CD4-positive, alpha-beta T cell treated with Interferon alpha-2 for 1 hour (primary cell): ENCODE measurements at regions not wholly inside any gene's neighbourhood (a gene's known extent, or its start where the extent isn't known, plus 50 kb on each side); places are given as distances from the start of the nearest gene placed in this dataset.

Experiments
- DNase-seq, 2 donors: peaks; one replicate each; pipeline ENCODE4 v3.0.0-alpha.2; 2020 to 2022

- DNase-seq: no peak
Observed at GRCh38 chr2:167900435-167901114, 346.8 kb downstream of the STK39 start.

- DNase-seq: no peak
Observed at GRCh38 chr2:167898340-167898739, 349.1 kb downstream of the STK39 start.

- DNase-seq: no peak
Observed at GRCh38 chr2:167891841-167892240, 355.6 kb downstream of the STK39 start.

- no peak for DNase-seq
Observed at GRCh38 chr2:167890739-167891138, 356.7 kb downstream of the STK39 start.

GRCh38 chr2:167880415-167880814 is 367.0 kb downstream of the STK39 start:
- no peak for DNase-seq

- no peak for DNase-seq
Observed at GRCh38 chr2:167875529-167875928, 371.9 kb downstream of the STK39 start.

GRCh38 chr2:167874812-167875211 is 372.6 kb downstream of the STK39 start:
- no peak for DNase-seq

GRCh38 chr2:167871286-167871685 is 376.1 kb downstream of the STK39 start:
- DNase-seq: no peak

GRCh38 chr2:167869200-167869599 is 378.2 kb downstream of the STK39 start:
- no peak for DNase-seq

- no peak for DNase-seq
Observed at GRCh38 chr2:167863377-167863776, 384.0 kb downstream of the STK39 start.

- no peak for DNase-seq
Observed at GRCh38 chr2:167862782-167863181, 384.6 kb downstream of the STK39 start.

GRCh38 chr2:167862296-167862695 is 385.1 kb downstream of the STK39 start:
- DNase-seq: no peak

GRCh38 chr2:167861574-167862193 is 385.7 kb downstream of the STK39 start:
- no peak for DNase-seq

GRCh38 chr2:167860082-167860481 is 387.3 kb downstream of the STK39 start:
- no peak for DNase-seq

GRCh38 chr2:167859676-167860075 is 387.7 kb downstream of the STK39 start:
- DNase-seq: no peak

- DNase-seq: no peak
Observed at GRCh38 chr2:167858086-167858485, 389.3 kb downstream of the STK39 start.

GRCh38 chr2:167857416-167857815 is 390.0 kb downstream of the STK39 start:
- DNase-seq: no peak

- DNase-seq: no peak
Observed at GRCh38 chr2:167856190-167856589, 391.2 kb downstream of the STK39 start.

GRCh38 chr2:167855211-167855610 is 392.2 kb downstream of the STK39 start:
- no peak for DNase-seq

- no peak for DNase-seq
Observed at GRCh38 chr2:167853717-167854116, 393.7 kb downstream of the STK39 start.

GRCh38 chr2:167851876-167852275 is 395.5 kb downstream of the STK39 start:
- no peak for DNase-seq

GRCh38 chr2:167851323-167851860 is 396.0 kb downstream of the STK39 start:
- no peak for DNase-seq

- DNase-seq: no peak
Observed at GRCh38 chr2:167844714-167845530, 402.5 kb downstream of the STK39 start.

GRCh38 chr2:167843657-167844056 is 403.7 kb downstream of the STK39 start:
- DNase-seq: no peak
